ENCODE measurements at regions not wholly inside any gene's neighbourhood (a gene's known extent, or its start where the extent isn't known, plus 50 kb on each side); places are given as distances from the start of the nearest gene placed in this dataset.
"Not testable (repeated sequence)": the region's sequence is repeated elsewhere in the genome, so short reads cannot be mapped to it uniquely, and the experiment has no call there.

GRCh38 chr10:91003379-91003778 is 82.5 kb upstream of the ANKRD1 start:
- TF ChIP-seq BHLHE40 (IDR thresholded peaks at IDR 0.05; ENCODE audit: borderline replicate concordance); ARNT (IDR thresholded peaks at IDR 0.05); FOXM1 (IDR thresholded peaks at IDR 0.05; ENCODE audit: borderline replicate concordance); SUZ12 (IDR thresholded peaks at IDR 0.05); TARDBP (IDR thresholded peaks at IDR 0.05); FOXA1 (IDR thresholded peaks at IDR 0.05): not testable (repeated sequence)
